ENCODE measurements at regions not wholly inside any gene's neighbourhood (a gene's known extent, or its start where the extent isn't known, plus 50 kb on each side); places are given as distances from the start of the nearest gene placed in this dataset.
A peak's percentile ranks its signal among the peaks of the same experiment; 100 is the strongest.

GRCh38 chr10:65491799-65492198, 1434.0 kb upstream of the LRRTM3 start:
- no peak overlapping the region for H3K27ac Mint-ChIP-seq (ENCODE audit: low read depth, unreplicated experiment)
- BruUV-seq (replicated peaks): no TSS peak
- ChIA-PET CTCF (no interaction called here), POLR2A (interaction anchor here (1.0 kb wide), 1 partner anchor 9 kb away, joined by 3 read pairs; no protein-coding TSS in a partner anchor)
- no peak for DNase-seq (ENCODE audit: unreplicated experiment)
- H3K36me3 Mint-ChIP-seq (ENCODE audit: insufficient read depth, unreplicated experiment): no peaks in the 10 kb centered on the region
- H3K4me3 Mint-ChIP-seq (ENCODE audit: unreplicated experiment): no peak overlapping the region
- no peaks in the 10 kb centered on the region for H3K27me3 Mint-ChIP-seq (ENCODE audit: insufficient read depth, unreplicated experiment)
- H3K9me3 Mint-ChIP-seq (ENCODE audit: unreplicated experiment): no peaks in the 10 kb centered on the region
- intact Hi-C loops (cut with micrococcal nuclease): no loop called here
- no peak for TF ChIP-seq CTCF (IDR thresholded peaks at IDR 0.05; ENCODE audit: unreplicated experiment)
- H3K4me1 Mint-ChIP-seq (ENCODE audit: insufficient read depth, unreplicated experiment): no peaks in the 10 kb centered on the region

- intact Hi-C loops (cut with micrococcal nuclease): no loop called here
- TF ChIP-seq CTCF (IDR thresholded peaks at IDR 0.05; ENCODE audit: unreplicated experiment): no peak
- H3K4me3 Mint-ChIP-seq (ENCODE audit: unreplicated experiment): no peak overlapping the region
- DNase-seq (ENCODE audit: unreplicated experiment): peak; percentile 16
- no peaks in the 10 kb centered on the region for H3K36me3 Mint-ChIP-seq (ENCODE audit: insufficient read depth, unreplicated experiment)
- no TSS peak for BruUV-seq (replicated peaks)
- no peaks in the 10 kb centered on the region for H3K4me1 Mint-ChIP-seq (ENCODE audit: insufficient read depth, unreplicated experiment)
- ChIA-PET POLR2A (no interaction called here), CTCF (interaction anchor here (0.6 kb wide), 1 partner anchor 42 kb away, joined by 3 read pairs; no protein-coding TSS in a partner anchor)
- no peaks in the 10 kb centered on the region for H3K27me3 Mint-ChIP-seq (ENCODE audit: insufficient read depth, unreplicated experiment)
- H3K27ac Mint-ChIP-seq (ENCODE audit: low read depth, unreplicated experiment): no peak overlapping the region
- H3K9me3 Mint-ChIP-seq (ENCODE audit: unreplicated experiment): no peaks in the 10 kb centered on the region
Observed at GRCh38 chr10:65496541-65496940, 1429.3 kb upstream of the LRRTM3 start.

DNA sequence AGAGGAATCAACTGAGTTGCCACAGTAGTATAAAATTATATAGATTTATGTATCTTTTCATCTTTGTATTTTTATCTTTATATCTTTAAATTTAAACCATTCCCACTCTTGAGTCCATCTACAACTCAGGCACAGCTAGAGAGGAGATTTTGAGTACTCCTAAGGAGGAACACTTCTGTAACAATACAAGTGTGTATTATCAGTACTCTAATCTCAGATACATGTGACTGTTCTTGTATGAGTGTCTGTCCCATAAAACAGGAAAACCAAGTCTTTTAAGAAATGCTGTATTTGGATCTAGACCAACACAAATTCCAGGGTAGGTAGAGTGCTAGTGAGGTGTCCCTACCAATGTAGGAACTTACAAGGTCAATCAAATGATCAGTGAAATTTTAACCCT, 1428.0 kb upstream of the LRRTM3 start:
- H3K36me3 Mint-ChIP-seq (ENCODE audit: insufficient read depth, unreplicated experiment): no peaks in the 10 kb centered on the region
- BruUV-seq (replicated peaks): no TSS peak
- CTCF ChIA-PET: interaction anchor here (0.7 kb wide), 1 partner anchor 99 kb away, joined by 3 read pairs; no protein-coding TSS in a partner anchor

DNA sequence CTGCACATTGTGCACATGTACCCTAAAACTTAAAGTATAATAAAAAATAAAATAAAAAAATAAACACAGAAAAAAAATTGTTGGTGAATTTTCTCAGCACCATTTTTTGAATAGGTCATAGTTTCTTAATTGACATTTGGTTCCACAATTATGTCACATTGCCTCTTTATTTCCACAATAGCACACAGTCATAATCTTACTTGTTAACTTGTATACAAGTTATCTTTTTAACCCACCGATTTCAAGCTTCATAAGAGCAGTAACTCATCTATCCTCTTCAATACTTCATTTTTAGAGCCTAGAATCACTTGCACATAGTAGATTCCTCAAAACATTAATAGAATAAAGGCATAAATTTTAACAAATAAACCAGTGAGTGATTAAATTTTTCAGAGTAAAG, 1425.1 kb upstream of the LRRTM3 start:
- no peaks in the 10 kb centered on the region for H3K27me3 Mint-ChIP-seq (ENCODE audit: insufficient read depth, unreplicated experiment)
- no peaks in the 10 kb centered on the region for H3K4me1 Mint-ChIP-seq (ENCODE audit: insufficient read depth, unreplicated experiment)
- H3K27ac Mint-ChIP-seq (ENCODE audit: low read depth, unreplicated experiment): no peak overlapping the region
- no peak overlapping the region for H3K4me3 Mint-ChIP-seq (ENCODE audit: unreplicated experiment)
- BruUV-seq (replicated peaks): no TSS peak
- intact Hi-C loops (cut with micrococcal nuclease): no loop called here
- TF ChIP-seq CTCF (IDR thresholded peaks at IDR 0.05; ENCODE audit: unreplicated experiment): no peak
- POLR2A ChIA-PET: interaction anchor here (1.2 kb wide), 1 partner anchor 9 kb away, joined by 3 read pairs; no protein-coding TSS in a partner anchor
- H3K36me3 Mint-ChIP-seq (ENCODE audit: insufficient read depth, unreplicated experiment): no peaks in the 10 kb centered on the region
- DNase-seq (ENCODE audit: unreplicated experiment): no peak
- H3K9me3 Mint-ChIP-seq (ENCODE audit: unreplicated experiment): no peaks in the 10 kb centered on the region
- CTCF ChIA-PET: no interaction called here

More for the DNA sequence above, 1428.0 kb upstream of the LRRTM3 start:
- POLR2A ChIA-PET: no interaction called here
- DNase-seq (ENCODE audit: unreplicated experiment): no peak
- no peaks in the 10 kb centered on the region for H3K4me1 Mint-ChIP-seq (ENCODE audit: insufficient read depth, unreplicated experiment)
- H3K27me3 Mint-ChIP-seq (ENCODE audit: insufficient read depth, unreplicated experiment): no peaks in the 10 kb centered on the region
- no peak overlapping the region for H3K4me3 Mint-ChIP-seq (ENCODE audit: unreplicated experiment)
- H3K27ac Mint-ChIP-seq (ENCODE audit: low read depth, unreplicated experiment): no peak overlapping the region
- TF ChIP-seq CTCF (IDR thresholded peaks at IDR 0.05; ENCODE audit: unreplicated experiment): no peak
- no peaks in the 10 kb centered on the region for H3K9me3 Mint-ChIP-seq (ENCODE audit: unreplicated experiment)
- intact Hi-C loops (cut with micrococcal nuclease): no loop called here

Data from MCF 10A (cell line).